SH-SY5Y (cell line): ENCODE measurements at regions not wholly inside any gene's neighbourhood (a gene's known extent, or its start where the extent isn't known, plus 50 kb on each side); places are given as distances from the start of the nearest gene placed in this dataset.

Experiments used
- GATA2 ChIP-seq: IDR thresholded peaks from 2 replicates; pipeline ENCODE4 v1.6.1; 2011; ENCODE audit warnings: mild to moderate bottlenecking, low read depth, low read length
- GATA3 ChIP-seq: IDR thresholded peaks from 2 replicates; pipeline ENCODE4 v1.6.1; 2011; ENCODE audit warnings: low read depth, mild to moderate bottlenecking, low read length, moderate library complexity

DNA sequence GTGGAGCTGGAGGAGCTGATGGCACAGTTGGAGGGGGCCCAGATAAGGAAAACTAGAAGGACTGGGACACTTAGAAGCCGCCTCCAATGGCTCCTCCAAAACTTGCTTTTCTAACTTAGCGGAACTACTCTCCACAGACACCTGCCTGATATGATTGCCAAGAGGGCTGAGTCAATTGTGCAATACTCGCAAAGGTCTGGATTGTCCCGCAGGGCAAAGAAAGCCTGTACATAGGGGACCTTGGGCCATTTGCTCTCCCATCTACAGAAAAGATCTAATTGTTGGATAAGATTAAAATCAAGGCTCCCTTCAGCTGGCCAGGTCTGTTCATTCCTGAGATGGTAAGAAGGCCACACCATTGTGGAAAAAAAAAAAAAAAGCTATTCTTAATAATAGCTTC, 69.7 kb upstream of the ATP11B start:
- no peak for TF ChIP-seq GATA2
- no peak for TF ChIP-seq GATA3
